Fibroblast of the aortic adventitia (primary cell): ENCODE measurements at regions not wholly inside any gene's neighbourhood (a gene's known extent, or its start where the extent isn't known, plus 50 kb on each side); places are given as distances from the start of the nearest gene placed in this dataset.

Source experiments
- DNase-seq: peaks from one replicate; pipeline ENCODE4 v3.0.0-alpha.2; 2010; ENCODE audit warnings: low read depth
- H3K4me3 ChIP-seq: 2 replicates; pipeline ENCODE4 v1.5.1; 2011; ENCODE audit warnings: low read depth, mild to moderate bottlenecking, control low read depth, low read length, moderate library complexity
- CTCF ChIP-seq: IDR thresholded peaks from 2 replicates; pipeline ENCODE4 v1.5.1; 2011; ENCODE audit warnings: mild to moderate bottlenecking, low read length, control low read depth, inconsistent platforms; ENCODE audit not compliant: insufficient read depth

- TF ChIP-seq CTCF = no peak
- no peak overlapping the region for H3K4me3 ChIP-seq
- no peak for DNase-seq
Observed at GRCh38 chr22:34722901-34723300, 343.1 kb upstream of the ISX start.

GRCh38 chr22:34736081-34736480 lies 329.9 kb upstream of the ISX start:
- DNase-seq = no peak
- no peak for TF ChIP-seq CTCF

GRCh38 chr22:34738661-34739400 lies 327.1 kb upstream of the ISX start:
- DNase-seq = no peak
- no peak overlapping the region for H3K4me3 ChIP-seq
- no peak for TF ChIP-seq CTCF

More at GRCh38 chr22:34736081-34736480, 329.9 kb upstream of the ISX start:
- no peak overlapping the region for H3K4me3 ChIP-seq

- no peak overlapping the region for H3K4me3 ChIP-seq
- TF ChIP-seq CTCF = no peak
- no peak for DNase-seq
Observed at GRCh38 chr22:34743110-34743751, 322.7 kb upstream of the ISX start.

GRCh38 chr22:34760276-34761008 lies 305.5 kb upstream of the ISX start:
- DNase-seq = no peak
- no peak for TF ChIP-seq CTCF
- H3K4me3 ChIP-seq = no peak overlapping the region

GRCh38 chr22:34761111-34761510 lies 304.8 kb upstream of the ISX start:
- no peak overlapping the region for H3K4me3 ChIP-seq
- DNase-seq = no peak
- TF ChIP-seq CTCF = no peak
